Lower lobe of right lung (tissue), 2 donors: ENCODE measurements at regions not wholly inside any gene's neighbourhood (a gene's known extent, or its start where the extent isn't known, plus 50 kb on each side); places are given as distances from the start of the nearest gene placed in this dataset.

ENCODE experiments used
- ATAC-seq, 2 donors: fragments of 200-7000 bp; cut with Tn5 transposase; one replicate each; pipeline ENCODE4 v1.9.1; 2020 to 2022; ENCODE audit warnings: mild to moderate bottlenecking in 2 of 2, moderate library complexity in 2 of 2
- DNase-seq: peaks from one replicate; pipeline ENCODE4 v3.0.0-alpha.2; 2020
- H3K27ac ChIP-seq: fragments of 200-600 bp; one replicate; pipeline ENCODE4 v1.8.0; 2022
- H3K27me3 ChIP-seq: fragments of 200-600 bp; one replicate; pipeline ENCODE4 v1.8.0; 2022; ENCODE audit warnings: low read depth
- H3K36me3 ChIP-seq: fragments of 200-600 bp; one replicate; pipeline ENCODE4 v1.8.0; 2022; ENCODE audit warnings: mild to moderate bottlenecking
- H3K4me1 ChIP-seq: fragments of 200-600 bp; one replicate; pipeline ENCODE4 v1.8.0; 2022
- H3K4me3 ChIP-seq: fragments of 200-600 bp; one replicate; pipeline ENCODE4 v1.8.0; 2022; ENCODE audit warnings: mild to moderate bottlenecking
- H3K9me3 ChIP-seq: fragments of 200-600 bp; one replicate; pipeline ENCODE4 v1.8.0; 2022
- CTCF ChIP-seq: fragments of 200-600 bp; IDR thresholded peaks from one replicate; pipeline ENCODE4 v1.8.0; 2022; ENCODE audit warnings: antibody characterized with exemption, mild to moderate bottlenecking
- intact Hi-C: fragments of 100-400 bp; cut with DNase I; formaldehyde crosslinking; loops from one replicate; pipeline ENCODE4 v1.11.0; 2022
- donor health status: DM: no; HTN: yes; CAD: no; lungs with severe emphysema.

- Histone ChIP-seq H3K4me1 (no peaks in the 10 kb centered on the region), H3K27ac (no peak overlapping the region), H3K27me3 (no peaks in the 10 kb centered on the region), H3K4me3 (no peak overlapping the region), H3K9me3 (no peaks in the 10 kb centered on the region), H3K36me3 (no peaks in the 10 kb centered on the region)
- intact Hi-C loops, result no loop called here
- DNase-seq (no peak), ATAC-seq (no peak)
- no peak for TF ChIP-seq CTCF
Observed at GRCh38 chr1:69313118-69313517, 254.6 kb upstream of the LRRC7 start.

GRCh38 chr1:69315416-69315815 lies 252.3 kb upstream of the LRRC7 start:
- no peak for TF ChIP-seq CTCF
- Histone ChIP-seq H3K4me3 (no peak overlapping the region), H3K36me3 (no peaks in the 10 kb centered on the region), H3K4me1 (no peaks in the 10 kb centered on the region), H3K27me3 (no peaks in the 10 kb centered on the region), H3K9me3 (no peaks in the 10 kb centered on the region), H3K27ac (no peak overlapping the region)
- ATAC-seq (peak in 1 of 2 donors; percentile 47), DNase-seq (no peak)
- intact Hi-C loops, result no loop called here

GRCh38 chr1:69315823-69316222 lies 251.9 kb upstream of the LRRC7 start:
- no peak for DNase-seq
- H3K4me3 ChIP-seq, result no peak overlapping the region
- peak in 1 of 2 donors; percentile 29 for ATAC-seq
- no peaks in the 10 kb centered on the region for H3K27me3 ChIP-seq
- intact Hi-C loops, result no loop called here
- no peak overlapping the region for H3K27ac ChIP-seq
- H3K36me3 ChIP-seq, result no peaks in the 10 kb centered on the region
- H3K9me3 ChIP-seq, result no peaks in the 10 kb centered on the region
- TF ChIP-seq CTCF, result no peak
- H3K4me1 ChIP-seq, result no peaks in the 10 kb centered on the region

GRCh38 chr1:69319287-69319686 lies 248.4 kb upstream of the LRRC7 start:
- TF ChIP-seq CTCF, result no peak
- Histone ChIP-seq H3K27me3 (no peaks in the 10 kb centered on the region), H3K9me3 (no peaks in the 10 kb centered on the region), H3K27ac (no peak overlapping the region), H3K36me3 (no peaks in the 10 kb centered on the region), H3K4me1 (no peaks in the 10 kb centered on the region), H3K4me3 (no peak overlapping the region)
- DNase-seq (no peak), ATAC-seq (no peak)
- intact Hi-C loops, result no loop called here

- intact Hi-C loops, result no loop called here
- Histone ChIP-seq H3K27me3 (no peaks in the 10 kb centered on the region), H3K9me3 (no peaks in the 10 kb centered on the region), H3K36me3 (no peaks in the 10 kb centered on the region), H3K27ac (no peak overlapping the region), H3K4me1 (no peaks in the 10 kb centered on the region), H3K4me3 (no peak overlapping the region)
- ATAC-seq (no peak), DNase-seq (no peak)
- no peak for TF ChIP-seq CTCF
Observed at GRCh38 chr1:69320757-69321211, 246.9 kb upstream of the LRRC7 start.

GRCh38 chr1:69321311-69321710 lies 246.4 kb upstream of the LRRC7 start:
- no peaks in the 10 kb centered on the region for H3K9me3 ChIP-seq
- DNase-seq (no peak), ATAC-seq (no peak)
- no peak overlapping the region for H3K4me3 ChIP-seq
- TF ChIP-seq CTCF, result no peak
- intact Hi-C loops, result no loop called here
- H3K4me1 ChIP-seq, result no peaks in the 10 kb centered on the region
- no peaks in the 10 kb centered on the region for H3K27me3 ChIP-seq
- no peaks in the 10 kb centered on the region for H3K36me3 ChIP-seq
- H3K27ac ChIP-seq, result no peak overlapping the region
